Chondrocyte (in vitro differentiated cells): ENCODE measurements at regions not wholly inside any gene's neighbourhood (a gene's known extent, or its start where the extent isn't known, plus 50 kb on each side); places are given as distances from the start of the nearest gene placed in this dataset.

Experiments used
- DNase-seq: peaks from one replicate; pipeline ENCODE4 v3.0.0; 2021; ENCODE audit warnings: mixed read lengths, low spot score
- H3K27ac Mint-ChIP-seq: one replicate; pipeline ENCODE4 v1.8.0; 2021; ENCODE audit warnings: mild to moderate bottlenecking, moderate library complexity, mixed read lengths; ENCODE audit not compliant: unreplicated experiment
- H3K27me3 Mint-ChIP-seq: 2 replicates; pipeline ENCODE4 v1.8.0; 2021; ENCODE audit warnings: low read depth, mixed read lengths
- H3K36me3 Mint-ChIP-seq: 2 replicates; pipeline ENCODE4 v1.8.0; 2021; ENCODE audit warnings: low read depth, mixed read lengths
- H3K4me1 Mint-ChIP-seq: 2 replicates; pipeline ENCODE4 v1.8.0; 2021; ENCODE audit warnings: low read depth, mild to moderate bottlenecking, mixed read lengths
- H3K4me3 Mint-ChIP-seq: one replicate; pipeline ENCODE4 v1.8.0; 2021; ENCODE audit warnings: mild to moderate bottlenecking, moderate library complexity, mixed read lengths; ENCODE audit not compliant: unreplicated experiment
- H3K9me3 Mint-ChIP-seq: 2 replicates; pipeline ENCODE4 v1.8.0; 2021; ENCODE audit warnings: low read depth, mixed read lengths
- CTCF ChIP-seq: fragments of 200-600 bp; sonication (generic); IDR thresholded peaks from 2 replicates; pipeline ENCODE4 v1.5.0; 2021; ENCODE audit warnings: antibody characterized with exemption, mild to moderate bottlenecking, moderate library complexity

GRCh38 chr17:56739376-56739775, 94.3 kb downstream of the C17orf67 start:
- H3K27me3 Mint-ChIP-seq = peaks cover 1% of the 10 kb centered on the region
- H3K4me1 Mint-ChIP-seq = peaks cover 22% of the 10 kb centered on the region
- no peak overlapping the region for H3K4me3 Mint-ChIP-seq
- H3K9me3 Mint-ChIP-seq = peaks cover 4% of the 10 kb centered on the region
- no peak for DNase-seq
- no peak overlapping the region for H3K27ac Mint-ChIP-seq
- H3K36me3 Mint-ChIP-seq = no peaks in the 10 kb centered on the region
- TF ChIP-seq CTCF = no peak

- Mint-ChIP-seq H3K36me3 (no peaks in the 10 kb centered on the region), H3K9me3 (peaks cover 4% of the 10 kb centered on the region), H3K4me1 (peaks cover 22% of the 10 kb centered on the region), H3K27ac (no peak overlapping the region), H3K27me3 (peaks cover 1% of the 10 kb centered on the region), H3K4me3 (no peak overlapping the region)
- TF ChIP-seq CTCF = no peak
- DNase-seq = no peak
Observed at GRCh38 chr17:56739776-56740175, 93.9 kb downstream of the C17orf67 start.

- Mint-ChIP-seq H3K4me1 (peaks cover 22% of the 10 kb centered on the region), H3K9me3 (peaks cover 4% of the 10 kb centered on the region), H3K27me3 (peaks cover 1% of the 10 kb centered on the region), H3K27ac (no peak overlapping the region), H3K4me3 (no peak overlapping the region), H3K36me3 (no peaks in the 10 kb centered on the region)
- no peak for TF ChIP-seq CTCF
- no peak for DNase-seq
Observed at GRCh38 chr17:56740481-56740880, 93.2 kb downstream of the C17orf67 start.
